HG03457 (cell line): ENCODE measurements at regions not wholly inside any gene's neighbourhood (a gene's known extent, or its start where the extent isn't known, plus 50 kb on each side); places are given as distances from the start of the nearest gene placed in this dataset.

Experiments
- ATAC-seq: cut with Tn5 transposase; IDR thresholded peaks from one replicate; pipeline ENCODE4 v1.9.1; 2021; ENCODE audit warnings: moderate number of reproducible peaks; ENCODE audit not compliant: unreplicated experiment

GRCh38 chr18:60552948-60553347 is 180.4 kb upstream of the MC4R start:
- no peak for ATAC-seq

- no peak for ATAC-seq
These were observed 182.4 kb upstream of the MC4R start for GRCh38 chr18:60554967-60555366.

- ATAC-seq: no peak
These were observed 183.1 kb upstream of the MC4R start for GRCh38 chr18:60555625-60556024.

DNA sequence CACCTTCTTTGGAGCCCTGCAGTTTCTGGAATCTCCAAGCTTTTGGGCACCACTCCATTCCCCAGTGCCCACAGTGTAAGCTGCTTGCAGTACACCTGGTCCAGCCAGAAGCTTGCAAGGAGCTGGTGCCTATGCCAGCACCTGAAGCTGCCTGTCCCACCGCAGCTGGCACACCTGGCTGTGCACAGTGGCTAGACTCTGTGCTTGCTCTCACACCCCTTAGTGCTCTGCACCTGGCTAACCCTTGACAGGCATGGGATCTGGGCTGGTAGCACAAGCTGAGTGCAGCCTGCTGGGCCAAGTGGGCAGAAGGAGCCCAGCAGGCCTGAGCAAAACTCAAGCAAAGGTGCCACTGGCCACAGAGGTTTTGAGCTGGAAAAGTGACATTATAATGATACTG is 183.8 kb upstream of the MC4R start:
- ATAC-seq: no peak

DNA sequence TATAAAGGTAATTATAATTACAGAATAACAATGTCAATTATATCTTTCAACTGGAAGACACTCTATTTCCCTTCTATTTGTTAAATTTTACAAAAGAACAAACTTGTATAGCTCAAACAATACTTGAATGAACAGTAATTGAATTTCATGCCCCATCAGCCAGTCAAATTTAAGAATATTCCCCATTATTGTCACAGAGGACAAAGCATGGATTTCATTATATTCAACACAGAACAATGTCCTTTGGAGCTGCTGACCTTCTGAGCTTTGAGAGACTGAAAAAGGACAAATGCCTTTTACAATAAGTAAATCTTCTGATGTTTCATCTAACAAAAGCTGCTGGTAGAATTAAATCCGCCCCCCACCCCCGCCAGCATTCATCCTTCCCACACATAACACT is 187.5 kb upstream of the MC4R start:
- no peak for ATAC-seq

- no peak for ATAC-seq
These were observed 190.5 kb upstream of the MC4R start for GRCh38 chr18:60563082-60563481.

GRCh38 chr18:60568220-60568619 is 195.6 kb upstream of the MC4R start:
- no peak for ATAC-seq

DNA sequence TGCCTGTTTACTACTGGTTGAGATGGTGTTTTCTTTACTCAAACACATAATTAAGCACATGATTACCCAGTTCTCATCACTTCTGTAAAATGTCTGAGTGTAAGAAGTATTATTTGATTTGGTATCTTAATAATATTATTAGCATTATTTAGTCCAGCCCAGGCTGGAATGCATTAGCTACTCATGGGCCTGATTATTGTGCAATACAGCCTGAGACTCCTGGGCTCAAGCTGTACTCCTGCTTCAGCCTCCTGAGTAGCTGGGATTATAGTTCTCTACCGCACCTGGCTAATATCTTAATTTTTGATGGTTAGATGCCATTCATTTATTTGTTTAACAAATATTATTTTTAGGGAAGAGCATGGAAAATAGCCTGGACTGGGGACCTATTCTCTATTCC is 197.6 kb upstream of the MC4R start:
- no peak for ATAC-seq

DNA sequence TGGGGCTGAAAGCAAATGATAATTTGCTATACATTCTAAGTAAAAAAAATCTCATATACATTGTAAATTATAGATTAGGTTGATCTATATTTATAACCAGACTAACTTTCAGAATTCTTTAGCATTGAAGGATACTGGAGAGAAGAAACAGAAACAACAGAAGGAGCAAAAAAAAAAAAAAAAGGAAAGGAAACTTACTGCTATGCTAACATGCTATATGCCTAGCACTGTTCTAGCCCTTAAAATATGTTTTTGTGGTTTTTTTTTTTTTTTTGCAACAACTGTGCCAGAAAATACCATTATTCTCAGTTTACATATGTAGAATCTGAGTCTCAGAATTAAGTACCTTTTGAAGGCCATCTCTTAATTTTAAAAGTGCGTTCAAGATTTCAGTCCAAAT is 204.9 kb upstream of the MC4R start:
- ATAC-seq: no peak

DNA sequence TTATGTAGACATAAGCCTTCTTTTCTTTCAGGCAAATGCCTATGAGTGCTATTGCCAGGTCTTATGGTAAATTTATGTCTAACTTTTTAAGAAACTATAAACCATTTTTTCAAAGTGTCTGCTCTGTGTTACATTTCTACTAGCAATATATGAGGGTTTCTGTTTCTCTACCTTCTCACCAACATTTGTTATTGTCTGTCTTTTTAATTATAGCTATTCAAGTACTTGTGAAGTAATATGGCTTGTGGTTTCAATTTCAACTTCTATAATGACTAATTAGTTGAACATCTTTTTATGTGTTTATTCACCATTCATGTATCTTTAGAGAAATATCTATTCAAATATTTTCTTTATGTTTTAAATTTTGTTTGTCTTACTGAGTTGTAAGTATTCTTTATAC is 213.1 kb upstream of the MC4R start:
- no peak for ATAC-seq

GRCh38 chr18:60593249-60593648 is 220.7 kb upstream of the MC4R start:
- ATAC-seq: no peak

- ATAC-seq: no peak
These were observed 224.4 kb upstream of the MC4R start for GRCh38 chr18:60596928-60597327.

GRCh38 chr18:60599267-60599666 is 226.7 kb upstream of the MC4R start:
- ATAC-seq: peak; percentile 96

- ATAC-seq: no peak
These were observed 227.4 kb upstream of the MC4R start for GRCh38 chr18:60599995-60600394.

- ATAC-seq: no peak
These were observed 228.7 kb upstream of the MC4R start for GRCh38 chr18:60601249-60601648.

- ATAC-seq: no peak
These were observed 250.8 kb upstream of the MC4R start for GRCh38 chr18:60623331-60623730.

DNA sequence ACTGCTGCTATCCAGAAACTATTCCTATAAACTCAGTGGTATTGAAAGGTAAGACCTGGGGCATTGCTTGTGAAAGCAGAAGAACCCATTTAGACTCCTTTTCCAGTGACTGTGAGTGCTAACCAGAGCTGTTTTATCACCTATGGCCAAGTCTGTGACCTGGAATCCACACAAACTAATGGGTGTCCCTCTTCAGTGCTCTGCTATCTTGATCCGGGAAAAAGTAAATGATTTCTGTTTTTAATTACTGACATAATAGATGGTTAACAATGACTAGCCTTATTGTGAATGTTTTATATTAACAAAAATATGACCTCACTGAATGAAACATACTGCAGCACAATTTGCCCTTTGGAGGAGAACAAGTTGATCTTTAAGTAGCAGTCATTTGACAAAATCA is 251.6 kb upstream of the MC4R start:
- no peak for ATAC-seq

GRCh38 chr18:60639836-60640235 is 267.3 kb upstream of the MC4R start:
- ATAC-seq: no peak

- ATAC-seq: no peak
These were observed 270.4 kb upstream of the MC4R start for GRCh38 chr18:60643009-60643408.

- ATAC-seq: no peak
These were observed 274.1 kb upstream of the MC4R start for GRCh38 chr18:60646725-60647124.

DNA sequence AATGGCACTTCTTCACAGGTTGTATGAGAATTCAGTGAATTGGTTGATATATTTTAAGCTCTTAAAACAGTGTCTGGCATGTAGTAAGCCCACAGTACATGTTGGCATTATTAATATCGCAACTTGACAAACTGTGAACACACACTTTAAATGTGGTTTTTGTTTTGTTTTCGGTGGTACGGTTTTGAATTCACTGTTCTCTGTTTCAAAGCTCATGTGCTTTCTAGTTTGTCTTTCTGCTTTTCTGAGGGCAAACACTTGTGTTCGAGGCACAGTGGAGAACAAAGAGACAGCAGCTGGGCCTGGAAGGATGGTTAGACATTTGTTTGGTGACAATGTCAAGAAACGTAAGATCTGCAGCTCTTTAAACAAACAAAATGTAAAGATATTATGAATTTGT is 276.5 kb upstream of the MC4R start:
- ATAC-seq: peak; percentile 94

- no peak for ATAC-seq
These were observed 277.4 kb upstream of the MC4R start for GRCh38 chr18:60649842-60650536.

GRCh38 chr18:60654298-60654697 is 281.7 kb upstream of the MC4R start:
- no peak for ATAC-seq
